Renal pelvis (tissue), 1 donor: ENCODE measurements at regions not wholly inside any gene's neighbourhood (a gene's known extent, or its start where the extent isn't known, plus 50 kb on each side); places are given as distances from the start of the nearest gene placed in this dataset.

ENCODE experiments used
- DNase-seq: peaks from one replicate; pipeline ENCODE4 v3.0.0-alpha.2; 2013

GRCh38 chr2:235302263-235302662 lies 191.6 kb upstream of the AGAP1 start:
- no peak for DNase-seq

GRCh38 chr2:235303499-235304291 lies 190.1 kb upstream of the AGAP1 start:
- no peak for DNase-seq

- DNase-seq = no peak
Measured at GRCh38 chr2:235305678-235306077, 188.2 kb upstream of the AGAP1 start.

GRCh38 chr2:235311044-235311443 lies 182.8 kb upstream of the AGAP1 start:
- DNase-seq = no peak

- no peak for DNase-seq
Measured at GRCh38 chr2:235312571-235312970, 181.3 kb upstream of the AGAP1 start.

GRCh38 chr2:235314371-235314930 lies 179.4 kb upstream of the AGAP1 start:
- DNase-seq = no peak

GRCh38 chr2:235319095-235319494 lies 174.7 kb upstream of the AGAP1 start:
- no peak for DNase-seq

GRCh38 chr2:235320326-235320725 lies 173.5 kb upstream of the AGAP1 start:
- DNase-seq = no peak

- DNase-seq = no peak
Measured at GRCh38 chr2:235324324-235324723, 169.5 kb upstream of the AGAP1 start.

- DNase-seq = no peak
Measured at GRCh38 chr2:235325151-235325550, 168.7 kb upstream of the AGAP1 start.

- no peak for DNase-seq
Measured at GRCh38 chr2:235328991-235329390, 164.9 kb upstream of the AGAP1 start.

- DNase-seq = no peak
Measured at GRCh38 chr2:235330775-235331451, 162.9 kb upstream of the AGAP1 start.

GRCh38 chr2:235332240-235332890 lies 161.5 kb upstream of the AGAP1 start:
- no peak for DNase-seq

GRCh38 chr2:235333076-235333475 lies 160.8 kb upstream of the AGAP1 start:
- no peak for DNase-seq

GRCh38 chr2:235334179-235334578 lies 159.7 kb upstream of the AGAP1 start:
- no peak for DNase-seq

- no peak for DNase-seq
Measured at GRCh38 chr2:235343156-235343774, 150.6 kb upstream of the AGAP1 start.

GRCh38 chr2:235343869-235344268 lies 150.0 kb upstream of the AGAP1 start:
- DNase-seq = no peak

GRCh38 chr2:235345745-235346144 lies 148.1 kb upstream of the AGAP1 start:
- no peak for DNase-seq

GRCh38 chr2:235347691-235348090 lies 146.2 kb upstream of the AGAP1 start:
- DNase-seq = no peak

GRCh38 chr2:235348329-235348728 lies 145.5 kb upstream of the AGAP1 start:
- no peak for DNase-seq

- no peak for DNase-seq
Measured at GRCh38 chr2:235350234-235350633, 143.6 kb upstream of the AGAP1 start.

- no peak for DNase-seq
Measured at GRCh38 chr2:235352541-235352940, 141.3 kb upstream of the AGAP1 start.
